Tibial nerve (tissue), 3 donors: ENCODE measurements at regions not wholly inside any gene's neighbourhood (a gene's known extent, or its start where the extent isn't known, plus 50 kb on each side); places are given as distances from the start of the nearest gene placed in this dataset.

ENCODE experiments used
- CTCF ChIP-seq, 5 experiments: fragments of 200-600 bp in 3 of 5; fragments of 450-650 bp in 2 of 5; sonication (generic) in 3 of 5; IDR thresholded peaks; one replicate each; pipeline ENCODE4 v1.5.1; 2016 to 2019; ENCODE audit warnings: antibody characterized with exemption in 5 of 5, mild to moderate bottlenecking in 3 of 5, moderate library complexity in 2 of 5
- POLR2A ChIP-seq, 2 donors: fragments of 450-650 bp; IDR thresholded peaks; one replicate each; pipeline ENCODE4 v1.6.1; 2017; ENCODE audit warnings: antibody characterized with exemption in 2 of 2, mild to moderate bottlenecking in 2 of 2, moderate library complexity in 2 of 2

- TF ChIP-seq CTCF (IDR thresholded peaks at IDR 0.05) = no peak
- no peak for TF ChIP-seq POLR2A (IDR thresholded peaks at IDR 0.05)
These were observed 285.5 kb upstream of the VLDLR start for GRCh38 chr9:2336055-2336454.
